Activated T-helper 17 cell treated with anti-CD3 and anti-CD28 coated beads, Interleukin-2, amount 50 U/mL, for 72 hours (primary cell): ENCODE measurements at regions not wholly inside any gene's neighbourhood (a gene's known extent, or its start where the extent isn't known, plus 50 kb on each side); places are given as distances from the start of the nearest gene placed in this dataset.

Experiments
- ATAC-seq: fragments of 150-1000 bp; cut with Tn5 transposase; replicated peaks from 2 replicates; pipeline ENCODE4 v1.10.0; 2021; ENCODE audit warnings: mild to moderate bottlenecking, moderate library complexity
- H3K27ac Mint-ChIP-seq: one replicate; pipeline ENCODE4 v1.8.0; 2022; ENCODE audit warnings: mixed read lengths
- H3K27me3 Mint-ChIP-seq: one replicate; pipeline ENCODE4 v1.8.0; 2022; ENCODE audit warnings: mixed read lengths
- H3K36me3 Mint-ChIP-seq: one replicate; pipeline ENCODE4 v1.8.0; 2022; ENCODE audit warnings: low read depth, mild to moderate bottlenecking, mixed read lengths
- H3K4me1 Mint-ChIP-seq: one replicate; pipeline ENCODE4 v1.8.0; 2022; ENCODE audit warnings: mixed read lengths
- H3K4me3 Mint-ChIP-seq: one replicate; pipeline ENCODE4 v1.8.0; 2022; ENCODE audit warnings: mild to moderate bottlenecking, mixed read lengths
- H3K9me3 Mint-ChIP-seq: one replicate; pipeline ENCODE4 v1.8.0; 2022; ENCODE audit warnings: mixed read lengths

- Mint-ChIP-seq H3K9me3 (no peaks in the 10 kb centered on the region), H3K27me3 (peaks cover 12% of the 10 kb centered on the region), H3K4me3 (no peak overlapping the region), H3K36me3 (no peaks in the 10 kb centered on the region), H3K27ac (no peak overlapping the region), H3K4me1 (no peaks in the 10 kb centered on the region)
- ATAC-seq: no peak
These were observed 245.0 kb upstream of the TMC3 start for GRCh38 chr15:81619002-81619401.

- no peaks in the 10 kb centered on the region for H3K4me1 Mint-ChIP-seq
- no peaks in the 10 kb centered on the region for H3K36me3 Mint-ChIP-seq
- ATAC-seq: no peak
- peaks cover 15% of the 10 kb centered on the region for H3K27me3 Mint-ChIP-seq
- H3K27ac Mint-ChIP-seq: no peak overlapping the region
- no peaks in the 10 kb centered on the region for H3K9me3 Mint-ChIP-seq
- H3K4me3 Mint-ChIP-seq: no peak overlapping the region
These were observed 238.6 kb upstream of the TMC3 start for GRCh38 chr15:81612631-81613030.

GRCh38 chr15:81611679-81612078 is 237.7 kb upstream of the TMC3 start:
- Mint-ChIP-seq H3K4me1 (no peaks in the 10 kb centered on the region), H3K9me3 (no peaks in the 10 kb centered on the region), H3K27me3 (peaks cover 15% of the 10 kb centered on the region), H3K27ac (no peak overlapping the region), H3K4me3 (no peak overlapping the region), H3K36me3 (no peaks in the 10 kb centered on the region)
- ATAC-seq: no peak

- no peak overlapping the region for H3K4me3 Mint-ChIP-seq
- no peaks in the 10 kb centered on the region for H3K9me3 Mint-ChIP-seq
- no peaks in the 10 kb centered on the region for H3K36me3 Mint-ChIP-seq
- no peaks in the 10 kb centered on the region for H3K4me1 Mint-ChIP-seq
- no peak for ATAC-seq
- H3K27me3 Mint-ChIP-seq: peaks cover 24% of the 10 kb centered on the region
- H3K27ac Mint-ChIP-seq: no peak overlapping the region
These were observed 234.4 kb upstream of the TMC3 start for GRCh38 chr15:81608309-81608829.

- ATAC-seq: no peak
- H3K36me3 Mint-ChIP-seq: no peaks in the 10 kb centered on the region
- H3K27ac Mint-ChIP-seq: no peak overlapping the region
- no peaks in the 10 kb centered on the region for H3K4me1 Mint-ChIP-seq
- H3K9me3 Mint-ChIP-seq: peaks cover 8% of the 10 kb centered on the region
- H3K4me3 Mint-ChIP-seq: no peak overlapping the region
- peaks cover 22% of the 10 kb centered on the region for H3K27me3 Mint-ChIP-seq
These were observed 230.7 kb upstream of the TMC3 start for GRCh38 chr15:81604713-81605112.

GRCh38 chr15:81596159-81596865 is 222.3 kb upstream of the TMC3 start:
- peaks cover 20% of the 10 kb centered on the region for H3K9me3 Mint-ChIP-seq
- no peak overlapping the region for H3K27ac Mint-ChIP-seq
- no peaks in the 10 kb centered on the region for H3K36me3 Mint-ChIP-seq
- H3K27me3 Mint-ChIP-seq: peaks cover 36% of the 10 kb centered on the region
- H3K4me1 Mint-ChIP-seq: no peaks in the 10 kb centered on the region
- H3K4me3 Mint-ChIP-seq: no peak overlapping the region
- no peak for ATAC-seq

- Mint-ChIP-seq H3K27ac (no peak overlapping the region), H3K27me3 (peaks cover 36% of the 10 kb centered on the region), H3K9me3 (peaks cover 18% of the 10 kb centered on the region), H3K4me3 (no peak overlapping the region), H3K36me3 (no peaks in the 10 kb centered on the region), H3K4me1 (no peaks in the 10 kb centered on the region)
- ATAC-seq: no peak
These were observed 221.7 kb upstream of the TMC3 start for GRCh38 chr15:81595752-81596151.

- ATAC-seq: no peak
- H3K36me3 Mint-ChIP-seq: no peaks in the 10 kb centered on the region
- H3K4me3 Mint-ChIP-seq: no peak overlapping the region
- H3K27ac Mint-ChIP-seq: no peak overlapping the region
- H3K9me3 Mint-ChIP-seq: no peaks in the 10 kb centered on the region
- H3K27me3 Mint-ChIP-seq: peaks cover 16% of the 10 kb centered on the region
- no peaks in the 10 kb centered on the region for H3K4me1 Mint-ChIP-seq
These were observed 215.7 kb upstream of the TMC3 start for GRCh38 chr15:81589671-81590070.

- H3K27ac Mint-ChIP-seq: no peak overlapping the region
- H3K9me3 Mint-ChIP-seq: no peaks in the 10 kb centered on the region
- H3K4me1 Mint-ChIP-seq: no peaks in the 10 kb centered on the region
- ATAC-seq: no peak
- H3K36me3 Mint-ChIP-seq: no peaks in the 10 kb centered on the region
- H3K4me3 Mint-ChIP-seq: no peak overlapping the region
- H3K27me3 Mint-ChIP-seq: peaks cover 44% of the 10 kb centered on the region
These were observed 201.6 kb upstream of the TMC3 start for GRCh38 chr15:81575436-81576123.

GRCh38 chr15:81573098-81573746 is 199.2 kb upstream of the TMC3 start:
- no peaks in the 10 kb centered on the region for H3K4me1 Mint-ChIP-seq
- H3K4me3 Mint-ChIP-seq: no peak overlapping the region
- H3K27ac Mint-ChIP-seq: no peak overlapping the region
- peaks cover 41% of the 10 kb centered on the region for H3K27me3 Mint-ChIP-seq
- H3K36me3 Mint-ChIP-seq: no peaks in the 10 kb centered on the region
- H3K9me3 Mint-ChIP-seq: no peaks in the 10 kb centered on the region
- peak; percentile 46 for ATAC-seq

GRCh38 chr15:81572190-81572589 is 198.2 kb upstream of the TMC3 start:
- ATAC-seq: no peak
- Mint-ChIP-seq H3K27me3 (peaks cover 46% of the 10 kb centered on the region), H3K4me1 (no peaks in the 10 kb centered on the region), H3K27ac (no peak overlapping the region), H3K4me3 (no peak overlapping the region), H3K9me3 (no peaks in the 10 kb centered on the region), H3K36me3 (no peaks in the 10 kb centered on the region)

- H3K9me3 Mint-ChIP-seq: no peaks in the 10 kb centered on the region
- H3K27ac Mint-ChIP-seq: no peak overlapping the region
- peaks cover 37% of the 10 kb centered on the region for H3K27me3 Mint-ChIP-seq
- no peaks in the 10 kb centered on the region for H3K4me1 Mint-ChIP-seq
- no peaks in the 10 kb centered on the region for H3K36me3 Mint-ChIP-seq
- no peak for ATAC-seq
- H3K4me3 Mint-ChIP-seq: no peak overlapping the region
These were observed 195.5 kb upstream of the TMC3 start for GRCh38 chr15:81569286-81570080.

- ATAC-seq: no peak
- H3K27ac Mint-ChIP-seq: no peak overlapping the region
- H3K36me3 Mint-ChIP-seq: no peaks in the 10 kb centered on the region
- no peaks in the 10 kb centered on the region for H3K9me3 Mint-ChIP-seq
- H3K4me3 Mint-ChIP-seq: no peak overlapping the region
- H3K4me1 Mint-ChIP-seq: no peaks in the 10 kb centered on the region
- peaks cover 27% of the 10 kb centered on the region for H3K27me3 Mint-ChIP-seq
These were observed 193.9 kb upstream of the TMC3 start for GRCh38 chr15:81567924-81568323.

- Mint-ChIP-seq H3K9me3 (no peaks in the 10 kb centered on the region), H3K36me3 (no peaks in the 10 kb centered on the region), H3K27me3 (peaks cover 13% of the 10 kb centered on the region), H3K4me3 (no peak overlapping the region), H3K4me1 (no peaks in the 10 kb centered on the region), H3K27ac (no peak overlapping the region)
- ATAC-seq: no peak
These were observed 189.0 kb upstream of the TMC3 start for GRCh38 chr15:81562986-81563385.
